K562 (cell line): ENCODE measurements at regions not wholly inside any gene's neighbourhood (a gene's known extent, or its start where the extent isn't known, plus 50 kb on each side); places are given as distances from the start of the nearest gene placed in this dataset.

Experiments used
- ATAC-seq: fragments of 200-7000 bp; cut with Tn5 transposase; 3 replicates; pipeline ENCODE4 v1.9.1; 2020; ENCODE audit warnings: moderate library complexity
- BruUV-seq: library from RNA; stranded (reverse); fragments of 400-500 nt; replicated peaks from 2 replicates; lab custom pipeline; 2021; lab: Mats Ljungman, UMichigan
- CTCF ChIA-PET: fragments of 300-600 bp; formaldehyde crosslinking; extraction: SDS; loops from one replicate; lab custom pipeline; 2021; ENCODE audit warnings: low intra/inter-chr PET ratio; lab: Yijun Ruan, JAX
- POLR2A ChIA-PET: fragments of 300-600, 350-650 bp; sonication (Branson Sonifier 250); formaldehyde crosslinking; extraction: SDS; loops from one replicate; lab custom pipeline; 2021; ENCODE audit warnings: antibody characterized with exemption, inconsistent platforms; lab: Yijun Ruan, JAX
- DNase-seq, 4 experiments: peaks; one replicate each; pipeline versions ENCODE4 v3.0.0 to v3.0.0-alpha.2; 2011 to 2018; ENCODE audit warnings: low spot score in 3 of 4, mixed read lengths in 3 of 4; ENCODE audit errors: extremely low read depth in 1 of 4
- FAIRE-seq: peaks from 2 replicates; lab custom pipeline; 2011; peaks lifted over from hg19 to GRCh38; lab: Jason Lieb, UNC
- H2AFZ ChIP-seq: 2 replicates; pipeline ENCODE4 v1.6.0; 2011; ENCODE audit warnings: low read depth, low read length, control low read depth, inconsistent platforms
- H3K27ac ChIP-seq: fragments of 200-600 bp; 3 replicates; pipeline ENCODE4 v1.8.0; 2011; ENCODE audit warnings: low read depth, mild to moderate bottlenecking, control low read depth, inconsistent platforms, low read length, moderate library complexity, mixed read lengths; ENCODE audit errors: extremely low read depth
- H3K27me3 ChIP-seq, 2 experiments: fragments of 300-600 bp in 1 of 2; 2 replicates in 1 of 2; 3 replicates in 1 of 2; pipeline versions ENCODE4 v1.6.0 to v1.8.0; 2011; ENCODE audit warnings: inconsistent platforms in 2 of 2, low read length in 2 of 2, mild to moderate bottlenecking in 1 of 2, mixed read lengths in 1 of 2, moderate library complexity in 1 of 2; ENCODE audit not compliant: control insufficient read depth in 2 of 2, insufficient read depth in 2 of 2
- H3K36me3 ChIP-seq: fragments of 300-600 bp; 3 replicates; pipeline ENCODE4 v1.8.0; 2011; ENCODE audit warnings: mild to moderate bottlenecking, low read length, inconsistent platforms; ENCODE audit not compliant: control insufficient read depth, insufficient read depth
- H3K4me1 ChIP-seq, 2 experiments: fragments of 200-600 bp in 1 of 2; replicated peaks in 1 of 2; 2 replicates in 1 of 2; 3 replicates in 1 of 2; pipeline versions ENCODE4 v1.5.1 to v1.8.0; 2011; ENCODE audit warnings: inconsistent platforms in 2 of 2, low read length in 2 of 2, mild to moderate bottlenecking in 1 of 2, mixed read lengths in 1 of 2, moderate library complexity in 1 of 2; ENCODE audit not compliant: control insufficient read depth in 2 of 2, insufficient read depth in 2 of 2
- H3K4me2 ChIP-seq: 2 replicates; pipeline ENCODE4 v1.6.1; 2011; ENCODE audit warnings: low read length, control low read depth, inconsistent platforms, mixed read lengths; ENCODE audit not compliant: insufficient read depth
- H3K4me3 ChIP-seq: fragments of 200-600 bp; sonication (generic), shearing (Covaris generic); 2 replicates; pipeline ENCODE4 v1.5.1; 2016; ENCODE audit warnings: control low read depth, inconsistent platforms
- H3K79me2 ChIP-seq: fragments of 200-600 bp; 3 replicates; pipeline ENCODE4 v1.8.0; 2011; ENCODE audit warnings: low read length, inconsistent platforms; ENCODE audit not compliant: control insufficient read depth, insufficient read depth
- H3K9ac ChIP-seq, 2 experiments: 2 replicates each; pipeline versions ENCODE4 v1.6.0 to v1.6.1; 2011; ENCODE audit warnings: low read depth in 2 of 2, low read length in 2 of 2, control low read depth in 1 of 2, inconsistent platforms in 1 of 2, mild to moderate bottlenecking in 1 of 2, mixed read lengths in 1 of 2; ENCODE audit not compliant: insufficient read depth in 1 of 2
- H3K9me1 ChIP-seq: one replicate; pipeline ENCODE4 v1.6.0; 2011; ENCODE audit warnings: inconsistent platforms, mild to moderate bottlenecking, low read length, moderate library complexity; ENCODE audit not compliant: control insufficient read depth, insufficient read depth
- H3K9me3 ChIP-seq: replicated peaks from 2 replicates; pipeline ENCODE4 v1.5.1; 2011; ENCODE audit warnings: low read depth, low read length, inconsistent platforms; ENCODE audit not compliant: control insufficient read depth, insufficient read depth
- H4K20me1 ChIP-seq: replicated peaks from 2 replicates; pipeline ENCODE4 v1.6.1; 2011; ENCODE audit warnings: low read length, inconsistent platforms, mixed read lengths; ENCODE audit not compliant: control insufficient read depth, insufficient read depth
- DACH1 ChIP-seq: fragments of 450-650 bp; IDR thresholded peaks from 2 replicates; pipeline ENCODE4 v1.6.1; 2018; ENCODE audit not compliant: partially characterized antibody
- EWSR1 ChIP-seq: fragments of 450-650 bp; IDR thresholded peaks from 2 replicates; pipeline ENCODE4 v1.6.1; 2018; ENCODE audit warnings: borderline replicate concordance, mild to moderate bottlenecking, low read depth, moderate library complexity; ENCODE audit not compliant: partially characterized antibody
- HLTF ChIP-seq: fragments of 450-650 bp; IDR thresholded peaks from 2 replicates; pipeline ENCODE4 v1.6.1; 2016
- MTF1 ChIP-seq: fragments of 250-450 bp; sonication (Bioruptor Pico); IDR thresholded peaks from 2 replicates; pipeline ENCODE4 v1.9.0; 2021; ENCODE audit warnings: moderate library complexity, mild to moderate bottlenecking, inconsistent platforms, borderline replicate concordance
- ZNF146 ChIP-seq: IDR thresholded peaks from one replicate; pipeline ENCODE4 v1.6.1; 2018; ENCODE audit warnings: missing compliant biosample characterization; ENCODE audit not compliant: unreplicated experiment
- ZNF232 ChIP-seq: sonication (generic); formaldehyde crosslinking; IDR thresholded peaks from 2 replicates; pipeline ENCODE4 v1.8.0; 2022; ENCODE audit warnings: mild to moderate bottlenecking, missing genetic modification reagents
- ZNF436 ChIP-seq: fragments of 250-450, 450-650 bp; sonication (Bioruptor Pico); formaldehyde crosslinking; IDR thresholded peaks from 2 replicates; pipeline ENCODE4 v1.7.0; 2020; ENCODE audit warnings: mild to moderate bottlenecking
- WGBS: fragments of 100-300 bp; shearing (Covaris generic); methylation state at CpG from one replicate; pipeline ENCODE4 v1.1.6; 2016; ENCODE audit warnings: low coverage, mixed read lengths; ENCODE audit not compliant: insufficient coverage; ENCODE audit errors: missing lambda C conversion rate; 5-methylcytosine and 5-hydroxymethylcytosine counted together
- in situ Hi-C: fragments of 300-500 bp; cut with MboI; formaldehyde crosslinking; loops from 4 replicates; pipeline ENCODE4 v1.15.0; 2018; ENCODE audit warnings: inconsistent platforms, mixed read lengths
- intact Hi-C: fragments of 100-400 bp; cut with micrococcal nuclease; formaldehyde crosslinking; loops from 2 replicates; pipeline ENCODE4 v1.14.2; 2022
- TF ChIP-seq, protein P1 (sequence below): fragments of 250-450 bp; sonication (Bioruptor Pico); IDR thresholded peaks from 2 replicates; pipeline ENCODE4 v1.9.0; 2021; ENCODE audit warnings: mild to moderate bottlenecking, inconsistent platforms
- TF ChIP-seq, protein P2 (sequence below): sonication (generic); formaldehyde crosslinking; IDR thresholded peaks from 2 replicates; pipeline ENCODE4 v1.8.1; 2023; ENCODE audit warnings: mild to moderate bottlenecking, missing genetic modification reagents
- TF ChIP-seq, protein P3 (sequence below), 2 experiments: fragments of 250-450 bp in 1 of 2; fragments of 450-650 bp in 1 of 2; sonication (Bioruptor Pico) in 1 of 2; IDR thresholded peaks; 2 replicates each; pipeline versions ENCODE4 v1.6.1 to v1.8.0; 2016 to 2021; ENCODE audit warnings: mild to moderate bottlenecking in 2 of 2, moderate library complexity in 2 of 2, missing compliant biosample characterization in 1 of 2, missing genetic modification characterization in 1 of 2
- TF ChIP-seq, protein P4 (sequence below), 2 experiments: fragments of 450-650 bp; IDR thresholded peaks; 2 replicates each; pipeline ENCODE4 v1.6.1; 2018; ENCODE audit warnings: mild to moderate bottlenecking in 2 of 2, low read depth in 1 of 2; ENCODE audit not compliant: partially characterized antibody in 2 of 2
- TF ChIP-seq, protein P5 (sequence below): sonication (generic); formaldehyde crosslinking; IDR thresholded peaks from 2 replicates; pipeline ENCODE4 v1.8.0; 2022; ENCODE audit warnings: missing genetic modification reagents, mild to moderate bottlenecking, moderate library complexity, borderline replicate concordance

DNA sequence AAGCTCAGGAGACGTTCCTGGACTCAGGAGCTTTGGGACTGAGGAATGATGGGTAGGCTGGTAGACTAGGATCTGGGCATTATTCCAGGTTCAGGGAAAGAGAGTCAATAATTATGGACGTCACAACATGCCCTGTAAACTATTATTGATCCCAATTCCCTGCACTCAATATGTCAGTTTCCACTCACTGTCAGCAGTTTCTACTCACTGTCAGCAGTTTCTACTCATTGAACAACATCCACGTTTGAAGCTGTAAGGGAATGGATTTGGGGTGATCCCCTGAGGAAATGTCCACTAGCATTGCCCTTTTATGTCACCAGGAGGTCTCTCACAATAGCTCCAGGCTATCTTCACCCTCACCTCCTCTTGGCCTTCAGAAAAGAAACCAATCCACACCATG lies 1268.6 kb downstream of the TYW1 start:
- Histone ChIP-seq H3K36me3 (no peaks in the 10 kb centered on the region), H3K4me1 (no peaks in the 10 kb centered on the region), H2AFZ (no peak overlapping the region), H3K79me2 (no peaks in the 10 kb centered on the region), H3K4me3 (no peak overlapping the region), H4K20me1 (no peaks in the 10 kb centered on the region), H3K27me3 (no peaks in the 10 kb centered on the region), H3K4me2 (no peak overlapping the region), H3K9me1 (no peaks in the 10 kb centered on the region), H3K9me3 (0 out of 2 replicates have a peak, but pooled peaks cover 2% of the 10 kb centered on the region), H3K27ac (no peak overlapping the region), H3K9ac (no peak overlapping the region)
- DNase-seq (no peak), FAIRE-seq (no peak), ATAC-seq (no peak)
- ChIA-PET POLR2A (no interaction called here), CTCF (no interaction called here)
- 0% methylated on average over 3 of the region's 3 CpGs for WGBS
- intact Hi-C loops: no loop called here
- BruUV-seq: no TSS peak
- in situ Hi-C loops: no loop called here
- TF ChIP-seq DACH1 (no peak), ZNF146 (CRISPR knock-in tag) (no peak), EWSR1 (no peak), MTF1 (CRISPR knock-in tag) (no peak), ZNF232 (CRISPR knock-in tag) (no peak), ZNF436 (CRISPR knock-in tag) (no peak), HLTF (no peak)
- TF ChIP-seq, protein P1, sequence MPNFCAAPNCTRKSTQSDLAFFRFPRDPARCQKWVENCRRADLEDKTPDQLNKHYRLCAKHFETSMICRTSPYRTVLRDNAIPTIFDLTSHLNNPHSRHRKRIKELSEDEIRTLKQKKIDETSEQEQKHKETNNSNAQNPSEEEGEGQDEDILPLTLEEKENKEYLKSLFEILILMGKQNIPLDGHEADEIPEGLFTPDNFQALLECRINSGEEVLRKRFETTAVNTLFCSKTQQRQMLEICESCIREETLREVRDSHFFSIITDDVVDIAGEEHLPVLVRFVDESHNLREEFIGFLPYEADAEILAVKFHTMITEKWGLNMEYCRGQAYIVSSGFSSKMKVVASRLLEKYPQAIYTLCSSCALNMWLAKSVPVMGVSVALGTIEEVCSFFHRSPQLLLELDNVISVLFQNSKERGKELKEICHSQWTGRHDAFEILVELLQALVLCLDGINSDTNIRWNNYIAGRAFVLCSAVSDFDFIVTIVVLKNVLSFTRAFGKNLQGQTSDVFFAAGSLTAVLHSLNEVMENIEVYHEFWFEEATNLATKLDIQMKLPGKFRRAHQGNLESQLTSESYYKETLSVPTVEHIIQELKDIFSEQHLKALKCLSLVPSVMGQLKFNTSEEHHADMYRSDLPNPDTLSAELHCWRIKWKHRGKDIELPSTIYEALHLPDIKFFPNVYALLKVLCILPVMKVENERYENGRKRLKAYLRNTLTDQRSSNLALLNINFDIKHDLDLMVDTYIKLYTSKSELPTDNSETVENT (CRISPR knock-in tag): no peak
- TF ChIP-seq, protein P2, sequence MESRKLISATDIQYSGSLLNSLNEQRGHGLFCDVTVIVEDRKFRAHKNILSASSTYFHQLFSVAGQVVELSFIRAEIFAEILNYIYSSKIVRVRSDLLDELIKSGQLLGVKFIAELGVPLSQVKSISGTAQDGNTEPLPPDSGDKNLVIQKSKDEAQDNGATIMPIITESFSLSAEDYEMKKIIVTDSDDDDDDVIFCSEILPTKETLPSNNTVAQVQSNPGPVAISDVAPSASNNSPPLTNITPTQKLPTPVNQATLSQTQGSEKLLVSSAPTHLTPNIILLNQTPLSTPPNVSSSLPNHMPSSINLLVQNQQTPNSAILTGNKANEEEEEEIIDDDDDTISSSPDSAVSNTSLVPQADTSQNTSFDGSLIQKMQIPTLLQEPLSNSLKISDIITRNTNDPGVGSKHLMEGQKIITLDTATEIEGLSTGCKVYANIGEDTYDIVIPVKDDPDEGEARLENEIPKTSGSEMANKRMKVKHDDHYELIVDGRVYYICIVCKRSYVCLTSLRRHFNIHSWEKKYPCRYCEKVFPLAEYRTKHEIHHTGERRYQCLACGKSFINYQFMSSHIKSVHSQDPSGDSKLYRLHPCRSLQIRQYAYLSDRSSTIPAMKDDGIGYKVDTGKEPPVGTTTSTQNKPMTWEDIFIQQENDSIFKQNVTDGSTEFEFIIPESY (CRISPR knock-in tag): no peak
- TF ChIP-seq, protein P3, sequence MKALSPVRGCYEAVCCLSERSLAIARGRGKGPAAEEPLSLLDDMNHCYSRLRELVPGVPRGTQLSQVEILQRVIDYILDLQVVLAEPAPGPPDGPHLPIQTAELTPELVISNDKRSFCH (CRISPR knock-in tag; IDR thresholded peaks at IDR 0.05): no peak
- TF ChIP-seq, protein P3 (tag; IDR thresholded peaks at IDR 0.05): no peak
- TF ChIP-seq, protein P4, sequence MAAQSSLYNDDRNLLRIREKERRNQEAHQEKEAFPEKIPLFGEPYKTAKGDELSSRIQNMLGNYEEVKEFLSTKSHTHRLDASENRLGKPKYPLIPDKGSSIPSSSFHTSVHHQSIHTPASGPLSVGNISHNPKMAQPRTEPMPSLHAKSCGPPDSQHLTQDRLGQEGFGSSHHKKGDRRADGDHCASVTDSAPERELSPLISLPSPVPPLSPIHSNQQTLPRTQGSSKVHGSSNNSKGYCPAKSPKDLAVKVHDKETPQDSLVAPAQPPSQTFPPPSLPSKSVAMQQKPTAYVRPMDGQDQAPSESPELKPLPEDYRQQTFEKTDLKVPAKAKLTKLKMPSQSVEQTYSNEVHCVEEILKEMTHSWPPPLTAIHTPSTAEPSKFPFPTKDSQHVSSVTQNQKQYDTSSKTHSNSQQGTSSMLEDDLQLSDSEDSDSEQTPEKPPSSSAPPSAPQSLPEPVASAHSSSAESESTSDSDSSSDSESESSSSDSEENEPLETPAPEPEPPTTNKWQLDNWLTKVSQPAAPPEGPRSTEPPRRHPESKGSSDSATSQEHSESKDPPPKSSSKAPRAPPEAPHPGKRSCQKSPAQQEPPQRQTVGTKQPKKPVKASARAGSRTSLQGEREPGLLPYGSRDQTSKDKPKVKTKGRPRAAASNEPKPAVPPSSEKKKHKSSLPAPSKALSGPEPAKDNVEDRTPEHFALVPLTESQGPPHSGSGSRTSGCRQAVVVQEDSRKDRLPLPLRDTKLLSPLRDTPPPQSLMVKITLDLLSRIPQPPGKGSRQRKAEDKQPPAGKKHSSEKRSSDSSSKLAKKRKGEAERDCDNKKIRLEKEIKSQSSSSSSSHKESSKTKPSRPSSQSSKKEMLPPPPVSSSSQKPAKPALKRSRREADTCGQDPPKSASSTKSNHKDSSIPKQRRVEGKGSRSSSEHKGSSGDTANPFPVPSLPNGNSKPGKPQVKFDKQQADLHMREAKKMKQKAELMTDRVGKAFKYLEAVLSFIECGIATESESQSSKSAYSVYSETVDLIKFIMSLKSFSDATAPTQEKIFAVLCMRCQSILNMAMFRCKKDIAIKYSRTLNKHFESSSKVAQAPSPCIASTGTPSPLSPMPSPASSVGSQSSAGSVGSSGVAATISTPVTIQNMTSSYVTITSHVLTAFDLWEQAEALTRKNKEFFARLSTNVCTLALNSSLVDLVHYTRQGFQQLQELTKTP (IDR thresholded peaks at IDR 0.05; ENCODE audit: low read depth in 1 of 2, partially characterized antibody in 2 of 2): no peak
- TF ChIP-seq, protein P5, sequence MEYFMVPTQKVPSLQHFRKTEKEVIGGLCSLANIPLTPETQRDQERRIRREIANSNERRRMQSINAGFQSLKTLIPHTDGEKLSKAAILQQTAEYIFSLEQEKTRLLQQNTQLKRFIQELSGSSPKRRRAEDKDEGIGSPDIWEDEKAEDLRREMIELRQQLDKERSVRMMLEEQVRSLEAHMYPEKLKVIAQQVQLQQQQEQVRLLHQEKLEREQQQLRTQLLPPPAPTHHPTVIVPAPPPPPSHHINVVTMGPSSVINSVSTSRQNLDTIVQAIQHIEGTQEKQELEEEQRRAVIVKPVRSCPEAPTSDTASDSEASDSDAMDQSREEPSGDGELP (CRISPR knock-in tag): no peak
